K562 (cell line): ENCODE measurements at regions not wholly inside any gene's neighbourhood (a gene's known extent, or its start where the extent isn't known, plus 50 kb on each side); places are given as distances from the start of the nearest gene placed in this dataset.

Source experiments
- ATAC-seq: fragments of 200-7000 bp; cut with Tn5 transposase; 3 replicates; pipeline ENCODE4 v1.9.1; 2020; ENCODE audit warnings: moderate library complexity
- BruUV-seq: library from RNA; stranded (reverse); fragments of 400-500 nt; replicated peaks from 2 replicates; lab custom pipeline; 2021; lab: Mats Ljungman, UMichigan
- CTCF ChIA-PET: fragments of 300-600 bp; formaldehyde crosslinking; extraction: SDS; loops from one replicate; lab custom pipeline; 2021; ENCODE audit warnings: low intra/inter-chr PET ratio; lab: Yijun Ruan, JAX
- POLR2A ChIA-PET: fragments of 300-600, 350-650 bp; sonication (Branson Sonifier 250); formaldehyde crosslinking; extraction: SDS; loops from one replicate; lab custom pipeline; 2021; ENCODE audit warnings: antibody characterized with exemption, inconsistent platforms; lab: Yijun Ruan, JAX
- DNase-seq, 4 experiments: peaks; one replicate each; pipeline versions ENCODE4 v3.0.0 to v3.0.0-alpha.2; 2011 to 2018; ENCODE audit warnings: low spot score in 3 of 4, mixed read lengths in 3 of 4; ENCODE audit errors: extremely low read depth in 1 of 4
- FAIRE-seq: peaks from 2 replicates; lab custom pipeline; 2011; peaks lifted over from hg19 to GRCh38; lab: Jason Lieb, UNC
- H2AFZ ChIP-seq: 2 replicates; pipeline ENCODE4 v1.6.0; 2011; ENCODE audit warnings: low read depth, low read length, control low read depth, inconsistent platforms
- H3K27ac ChIP-seq: fragments of 200-600 bp; 3 replicates; pipeline ENCODE4 v1.8.0; 2011; ENCODE audit warnings: low read depth, mild to moderate bottlenecking, control low read depth, inconsistent platforms, low read length, moderate library complexity, mixed read lengths; ENCODE audit errors: extremely low read depth
- H3K27me3 ChIP-seq, 2 experiments: fragments of 300-600 bp in 1 of 2; 2 replicates in 1 of 2; 3 replicates in 1 of 2; pipeline versions ENCODE4 v1.6.0 to v1.8.0; 2011; ENCODE audit warnings: inconsistent platforms in 2 of 2, low read length in 2 of 2, mild to moderate bottlenecking in 1 of 2, mixed read lengths in 1 of 2, moderate library complexity in 1 of 2; ENCODE audit not compliant: control insufficient read depth in 2 of 2, insufficient read depth in 2 of 2
- H3K36me3 ChIP-seq: fragments of 300-600 bp; 3 replicates; pipeline ENCODE4 v1.8.0; 2011; ENCODE audit warnings: mild to moderate bottlenecking, low read length, inconsistent platforms; ENCODE audit not compliant: control insufficient read depth, insufficient read depth
- H3K4me1 ChIP-seq, 2 experiments: fragments of 200-600 bp in 1 of 2; replicated peaks in 1 of 2; 2 replicates in 1 of 2; 3 replicates in 1 of 2; pipeline versions ENCODE4 v1.5.1 to v1.8.0; 2011; ENCODE audit warnings: inconsistent platforms in 2 of 2, low read length in 2 of 2, mild to moderate bottlenecking in 1 of 2, mixed read lengths in 1 of 2, moderate library complexity in 1 of 2; ENCODE audit not compliant: control insufficient read depth in 2 of 2, insufficient read depth in 2 of 2
- H3K4me2 ChIP-seq: 2 replicates; pipeline ENCODE4 v1.6.1; 2011; ENCODE audit warnings: low read length, control low read depth, inconsistent platforms, mixed read lengths; ENCODE audit not compliant: insufficient read depth
- H3K4me3 ChIP-seq: fragments of 200-600 bp; sonication (generic), shearing (Covaris generic); 2 replicates; pipeline ENCODE4 v1.5.1; 2016; ENCODE audit warnings: control low read depth, inconsistent platforms
- H3K79me2 ChIP-seq: fragments of 200-600 bp; 3 replicates; pipeline ENCODE4 v1.8.0; 2011; ENCODE audit warnings: low read length, inconsistent platforms; ENCODE audit not compliant: control insufficient read depth, insufficient read depth
- H3K9ac ChIP-seq, 2 experiments: 2 replicates each; pipeline versions ENCODE4 v1.6.0 to v1.6.1; 2011; ENCODE audit warnings: low read depth in 2 of 2, low read length in 2 of 2, control low read depth in 1 of 2, inconsistent platforms in 1 of 2, mild to moderate bottlenecking in 1 of 2, mixed read lengths in 1 of 2; ENCODE audit not compliant: insufficient read depth in 1 of 2
- H3K9me1 ChIP-seq: one replicate; pipeline ENCODE4 v1.6.0; 2011; ENCODE audit warnings: inconsistent platforms, mild to moderate bottlenecking, low read length, moderate library complexity; ENCODE audit not compliant: control insufficient read depth, insufficient read depth
- H3K9me3 ChIP-seq: replicated peaks from 2 replicates; pipeline ENCODE4 v1.5.1; 2011; ENCODE audit warnings: low read depth, low read length, inconsistent platforms; ENCODE audit not compliant: control insufficient read depth, insufficient read depth
- H4K20me1 ChIP-seq: replicated peaks from 2 replicates; pipeline ENCODE4 v1.6.1; 2011; ENCODE audit warnings: low read length, inconsistent platforms, mixed read lengths; ENCODE audit not compliant: control insufficient read depth, insufficient read depth
- ADNP ChIP-seq: fragments of 200-800 bp; sonication (Bioruptor generic); IDR thresholded peaks from 2 replicates; pipeline ENCODE4 v1.6.1; 2016; ENCODE audit warnings: missing genetic modification characterization, missing compliant biosample characterization
- ETV1 ChIP-seq: fragments of 450-650 bp; conservative IDR thresholded peaks from 2 replicates; pipeline ENCODE4 v1.6.1; 2016; ENCODE audit warnings: missing genetic modification characterization, control low read depth, low read depth, missing compliant biosample characterization
- POLR2B ChIP-seq: fragments of 450-650 bp; IDR thresholded peaks from 2 replicates; pipeline ENCODE4 v1.6.1; 2018; ENCODE audit warnings: low read depth; ENCODE audit not compliant: partially characterized antibody
- SUPT5H ChIP-seq: fragments of 450-650 bp; IDR thresholded peaks from 2 replicates; pipeline ENCODE4 v1.6.1; 2016
- TBL1XR1 ChIP-seq, 2 experiments: IDR thresholded peaks; 2 replicates each; pipeline ENCODE4 v1.6.1; 2012; ENCODE audit warnings: improper control_type of control experiment in 2 of 2, low read length in 2 of 2, mild to moderate bottlenecking in 1 of 2
- WGBS: fragments of 100-300 bp; shearing (Covaris generic); methylation state at CpG from one replicate; pipeline ENCODE4 v1.1.6; 2016; ENCODE audit warnings: low coverage, mixed read lengths; ENCODE audit not compliant: insufficient coverage; ENCODE audit errors: missing lambda C conversion rate; 5-methylcytosine and 5-hydroxymethylcytosine counted together
- in situ Hi-C: fragments of 300-500 bp; cut with MboI; formaldehyde crosslinking; loops from 4 replicates; pipeline ENCODE4 v1.15.0; 2018; ENCODE audit warnings: inconsistent platforms, mixed read lengths
- intact Hi-C: fragments of 100-400 bp; cut with micrococcal nuclease; formaldehyde crosslinking; loops from 2 replicates; pipeline ENCODE4 v1.14.2; 2022

DNA sequence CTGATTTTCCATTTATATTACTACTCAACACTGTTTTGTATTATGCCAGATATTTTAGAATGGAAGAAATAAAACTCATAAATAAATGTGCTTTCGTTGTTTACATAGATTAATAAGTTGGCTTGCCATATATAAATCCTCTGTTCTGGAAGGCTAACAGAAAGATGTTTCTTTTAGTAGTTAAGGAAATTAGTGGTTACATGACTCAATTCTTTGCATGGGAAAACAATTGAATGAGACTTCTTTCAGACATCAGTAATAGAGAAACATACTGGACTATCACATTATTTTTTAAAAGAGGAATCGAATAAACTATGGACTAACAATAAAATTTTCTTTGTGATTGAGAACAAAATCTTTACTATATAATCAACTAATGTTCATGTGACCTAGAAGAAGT is 336.5 kb downstream of the KCNS3 start (continued):
- no peak for TF ChIP-seq TBL1XR1 (IDR thresholded peaks at IDR 0.05; ENCODE audit: low read length in 2 of 2)
- TF ChIP-seq, all 486 proteins: peak for 0

DNA sequence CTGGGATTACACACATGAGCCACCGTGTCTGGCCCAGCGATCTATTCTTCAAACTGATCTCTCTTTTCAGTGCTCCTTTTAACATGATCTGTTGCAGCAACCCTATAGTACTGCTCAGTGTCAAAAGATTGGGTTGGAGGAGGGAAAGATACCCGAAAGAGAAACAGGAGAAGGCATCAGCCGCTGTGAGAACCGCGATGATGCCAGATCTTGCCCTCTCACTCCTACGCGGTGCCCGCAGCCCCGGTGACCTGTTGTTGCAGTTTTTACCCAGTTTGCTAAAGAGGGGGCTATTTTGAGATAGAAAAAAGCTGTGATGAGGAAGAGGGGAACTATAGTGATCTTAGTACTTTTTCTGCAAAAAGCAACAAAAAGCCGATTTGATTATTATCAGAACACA is 335.5 kb downstream of the KCNS3 start:
- no peaks in the 10 kb centered on the region for H3K9me1 ChIP-seq
- H3K27me3 ChIP-seq, result no peaks in the 10 kb centered on the region
- in situ Hi-C loops (no loop called here), intact Hi-C loops (no loop called here)
- no peak for TF ChIP-seq ADNP
- TF ChIP-seq POLR2B, result no peak
- no peak for TF ChIP-seq SUPT5H
- no peak for TF ChIP-seq ETV1
- H2AFZ ChIP-seq, result no peak overlapping the region
- no peak overlapping the region for H3K4me3 ChIP-seq
- ATAC-seq (no peak), FAIRE-seq (no peak), DNase-seq (no peak)
- no peaks in the 10 kb centered on the region for H3K4me1 ChIP-seq
- no peaks in the 10 kb centered on the region for H3K79me2 ChIP-seq
- 2% methylated on average over 10 of the region's 11 CpGs for WGBS
- H3K27ac ChIP-seq, result no peak overlapping the region
- no peak overlapping the region for H3K9ac ChIP-seq
- H3K36me3 ChIP-seq, result no peaks in the 10 kb centered on the region
- ChIA-PET POLR2A (no interaction called here), CTCF (no interaction called here)
- H4K20me1 ChIP-seq, result no peaks in the 10 kb centered on the region
- H3K4me2 ChIP-seq, result no peak overlapping the region
- no peaks in the 10 kb centered on the region; the same call in 1 of the 2 replicates for H3K9me3 ChIP-seq
- BruUV-seq, result no TSS peak
